ENCODE measurements at regions not wholly inside any gene's neighbourhood (a gene's known extent, or its start where the extent isn't known, plus 50 kb on each side); places are given as distances from the start of the nearest gene placed in this dataset.
A peak's percentile ranks its signal among the peaks of the same experiment; 100 is the strongest.

DNA sequence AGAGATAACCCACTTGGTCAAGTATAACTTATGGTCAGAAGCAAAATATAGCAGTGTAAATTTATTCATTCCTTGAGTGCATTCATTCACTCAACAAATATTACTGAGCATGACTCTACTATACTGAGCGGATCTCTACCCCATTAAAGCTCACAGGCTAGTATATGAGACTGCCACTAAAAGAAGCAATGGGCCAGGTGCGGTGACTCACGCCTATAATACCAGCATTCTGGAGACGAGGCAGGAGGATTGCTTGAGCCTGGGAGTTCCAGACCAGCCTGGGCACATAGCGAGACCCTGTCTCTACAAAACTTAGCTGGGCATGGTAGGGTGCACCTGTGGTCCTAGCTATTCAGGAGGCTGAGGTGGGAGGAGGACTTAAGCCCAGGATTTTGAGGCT lies 197.6 kb upstream of the BLID start:
- DNase-seq: no peak

GRCh38 chr11:122311216-122311755 lies 195.3 kb upstream of the BLID start:
- DNase-seq: no peak

DNA sequence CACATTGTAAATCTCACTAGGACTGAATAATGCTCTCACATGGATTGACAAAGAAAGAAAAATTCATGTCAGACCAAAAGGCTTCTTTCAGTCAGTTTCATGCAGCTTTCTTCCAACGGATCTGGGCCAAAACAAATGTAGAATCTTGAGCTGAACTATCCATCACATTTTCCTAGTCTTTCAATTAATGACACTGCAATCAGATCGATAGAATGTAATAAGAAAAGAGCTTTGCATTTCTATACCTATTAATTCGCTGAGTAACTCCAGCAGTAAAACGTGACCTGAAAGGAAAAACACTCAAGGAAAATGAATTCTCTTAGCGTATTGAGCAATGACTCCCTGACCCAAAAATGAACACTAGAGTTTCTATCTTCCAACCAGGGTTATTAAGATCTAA lies 194.8 kb upstream of the BLID start:
- DNase-seq: no peak

DNA sequence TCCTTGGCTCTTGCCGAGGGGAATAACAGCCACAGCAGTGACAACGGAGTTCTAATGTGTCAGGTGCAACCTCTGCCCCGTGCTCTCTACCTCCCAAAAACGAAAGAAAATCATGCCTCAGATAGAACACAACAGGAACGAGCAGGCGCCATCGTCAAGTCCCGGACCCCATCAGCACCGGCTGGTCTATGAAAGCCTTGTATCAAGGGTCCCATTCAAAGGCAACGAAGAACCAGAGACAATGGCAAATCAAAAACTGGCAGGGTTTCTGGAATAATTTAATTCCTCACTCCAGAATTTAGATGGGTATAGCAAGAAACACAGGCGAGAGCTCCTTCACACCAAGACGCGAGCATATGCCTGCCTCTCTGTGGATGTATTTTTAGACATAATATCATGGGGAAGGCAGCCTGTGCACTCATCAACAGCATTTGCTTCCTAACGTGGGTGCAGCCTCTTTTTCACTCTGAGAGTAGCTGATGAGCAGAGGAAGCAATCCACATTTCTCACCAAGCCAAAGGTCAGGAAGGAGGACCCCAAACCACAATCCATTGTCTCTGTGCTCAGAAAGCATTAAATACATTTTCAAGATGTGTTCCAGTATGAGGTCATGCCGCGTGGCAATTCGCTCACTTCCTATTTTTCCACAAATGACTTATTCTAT lies 193.4 kb upstream of the BLID start:
- DNase-seq: no peak

DNA sequence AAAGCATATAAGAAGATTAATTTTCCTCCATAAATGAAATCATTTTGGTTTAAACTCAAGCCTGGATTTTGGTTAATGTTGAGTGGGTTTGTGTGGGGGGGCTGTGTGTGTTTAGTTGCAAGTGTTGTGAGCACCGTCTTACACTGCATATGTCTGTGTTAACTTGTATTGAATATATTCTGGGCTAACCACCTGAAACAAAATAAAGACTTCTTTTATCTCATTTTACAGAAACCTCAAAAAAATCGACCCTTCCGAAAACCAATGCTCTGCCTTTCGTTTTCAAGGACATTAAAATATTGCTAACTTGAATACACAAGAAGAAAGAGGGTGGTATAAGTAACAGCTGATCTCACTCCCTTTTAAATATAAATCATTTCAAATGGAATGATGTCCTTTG lies 192.2 kb upstream of the BLID start:
- no peak for DNase-seq

DNA sequence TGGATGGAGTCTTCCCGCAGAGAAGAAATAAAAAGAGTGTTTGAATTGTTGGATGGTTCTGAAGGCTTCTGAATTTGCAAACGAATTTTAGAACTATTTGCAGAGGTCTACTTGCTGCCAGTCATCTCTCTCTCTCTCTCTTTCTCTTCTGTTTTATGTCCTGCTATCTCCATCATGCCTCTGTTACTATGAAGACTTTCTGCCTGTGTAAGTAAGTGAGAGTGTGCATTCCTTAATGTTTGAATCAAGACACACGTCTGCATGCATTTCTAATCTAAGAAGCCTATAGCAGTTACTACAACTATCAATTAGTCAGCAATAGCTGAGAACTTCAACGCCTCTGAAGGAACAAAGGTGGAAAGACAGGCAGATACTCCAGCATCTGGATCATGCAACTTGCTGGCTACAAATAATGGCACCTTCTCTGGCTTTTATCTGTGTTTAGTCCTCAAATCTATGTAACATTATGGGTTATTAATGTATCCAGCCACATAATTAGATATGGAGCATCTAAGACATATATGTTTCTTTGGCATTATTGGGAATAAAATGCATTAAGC lies 191.5 kb upstream of the BLID start:
- no peak for DNase-seq

DNA sequence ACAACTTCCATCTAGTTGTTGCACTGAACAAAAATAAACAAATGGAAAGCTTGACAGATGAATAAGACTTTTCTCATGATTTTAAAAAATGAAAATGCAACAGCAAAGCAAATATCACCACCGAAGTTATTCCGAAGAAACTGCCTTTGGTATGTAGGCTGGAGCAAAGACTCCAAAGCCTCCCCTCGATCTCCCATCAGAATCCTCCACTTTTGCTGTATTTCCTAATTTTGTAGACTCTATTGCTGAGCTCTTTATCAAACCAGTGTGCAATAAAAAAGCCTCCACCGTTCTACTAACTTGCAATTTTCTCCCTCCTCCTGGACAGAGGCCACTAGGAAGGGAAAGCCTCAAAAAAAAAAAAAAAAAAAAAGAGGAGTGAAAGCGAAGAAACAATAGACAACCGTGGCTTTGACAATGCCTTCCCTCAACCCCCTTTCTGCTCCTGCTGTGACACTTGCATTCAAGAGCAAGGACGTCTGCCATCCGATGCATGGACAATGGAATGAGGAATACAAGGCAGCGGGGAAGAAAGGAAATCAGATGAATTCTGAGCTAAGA lies 190.9 kb upstream of the BLID start:
- no peak for DNase-seq

DNA sequence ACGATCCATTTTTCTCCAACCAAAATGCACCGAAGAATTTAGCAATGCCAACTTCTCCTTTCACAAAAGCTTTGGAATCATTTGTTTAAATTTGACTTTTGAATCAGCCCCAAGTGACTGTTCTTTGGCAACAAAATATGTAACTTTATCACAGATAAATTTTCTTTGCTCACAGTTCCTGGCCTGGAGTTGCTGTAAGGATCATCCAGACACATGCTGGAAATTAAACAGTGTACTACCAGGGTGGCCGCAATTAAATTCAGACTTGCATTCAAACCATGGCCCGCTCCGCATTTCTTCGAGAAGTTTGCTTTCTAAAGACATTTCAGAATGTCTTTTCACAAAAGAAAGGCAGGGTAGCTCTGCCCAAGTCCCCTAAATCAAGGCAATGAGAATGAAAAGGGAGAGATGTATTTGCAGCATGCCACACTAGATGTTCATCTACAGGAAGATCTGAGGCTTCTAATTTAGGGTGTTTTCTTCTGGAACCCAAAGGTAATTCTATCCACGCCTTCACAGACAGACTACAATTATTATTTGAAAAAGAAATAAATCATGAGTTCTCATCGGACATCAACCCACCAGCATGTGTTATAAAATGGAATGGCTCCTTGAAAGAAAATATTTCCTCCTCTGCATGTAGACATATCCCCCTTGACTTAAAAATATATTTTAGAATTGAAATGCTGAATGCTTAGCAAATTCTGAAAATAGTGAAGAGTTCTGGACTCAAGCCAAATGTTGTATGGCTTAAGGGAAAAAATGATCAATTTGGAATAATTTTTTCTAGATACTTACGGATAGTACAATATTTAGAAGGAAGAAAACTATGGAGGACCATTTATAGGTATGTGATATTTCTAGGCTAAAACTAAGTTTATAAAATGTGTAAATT lies 189.7 kb upstream of the BLID start:
- DNase-seq: no peak

GRCh38 chr11:122304973-122305372 lies 189.0 kb upstream of the BLID start:
- DNase-seq: no peak

GRCh38 chr11:122304306-122304705 lies 188.3 kb upstream of the BLID start:
- no peak for DNase-seq

GRCh38 chr11:122294041-122294440 lies 178.0 kb upstream of the BLID start:
- no peak for DNase-seq

GRCh38 chr11:122293296-122294023 lies 177.4 kb upstream of the BLID start:
- DNase-seq: no peak

- DNase-seq: peak; percentile 8 to 68
These were observed 171.4 kb upstream of the BLID start for GRCh38 chr11:122287401-122287800.

DNA sequence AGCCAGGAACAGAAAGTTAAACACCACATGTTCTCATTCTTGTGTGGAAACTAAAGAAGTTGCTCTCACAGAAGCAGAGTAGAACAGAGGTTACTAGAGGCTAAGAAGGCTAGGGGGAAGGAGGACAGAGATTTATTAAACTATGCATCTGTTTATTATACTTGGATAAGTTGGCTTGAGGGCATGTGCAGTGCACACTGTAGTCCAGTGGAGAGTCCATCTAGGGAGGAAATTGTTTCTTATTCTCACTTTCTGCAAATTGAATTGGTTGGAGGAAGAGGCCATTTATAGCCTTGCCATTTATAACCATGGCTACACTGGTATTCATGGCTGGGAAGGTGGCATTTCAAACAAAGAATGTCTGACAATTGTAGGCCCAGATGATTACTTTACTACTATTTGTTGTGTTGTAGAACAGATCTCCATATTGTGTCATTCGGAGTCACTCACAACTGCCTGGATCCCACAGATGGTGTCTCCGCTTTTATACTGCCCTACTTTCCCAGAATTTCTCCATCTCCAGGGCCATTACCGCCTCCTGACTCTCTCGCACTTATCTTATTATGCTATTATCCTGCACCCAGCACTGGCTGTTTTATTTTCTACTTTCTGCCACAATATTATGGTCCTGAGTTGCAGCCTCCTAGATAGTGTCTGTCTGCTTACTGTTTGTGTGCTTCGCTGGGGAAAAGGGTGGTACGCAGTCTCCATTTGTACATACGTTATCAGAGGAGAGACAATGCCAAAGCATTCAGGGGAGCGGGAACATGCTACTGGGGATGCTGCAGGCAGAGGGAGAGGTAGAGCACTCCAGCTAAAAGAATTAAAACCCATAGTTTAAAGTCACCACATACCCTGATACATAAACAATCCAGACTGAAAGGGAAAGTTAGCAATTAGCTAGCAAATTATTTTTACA lies 169.3 kb upstream of the BLID start:
- no peak for DNase-seq

- no peak for DNase-seq
These were observed 164.9 kb upstream of the BLID start for GRCh38 chr11:122280870-122281269.

DNA sequence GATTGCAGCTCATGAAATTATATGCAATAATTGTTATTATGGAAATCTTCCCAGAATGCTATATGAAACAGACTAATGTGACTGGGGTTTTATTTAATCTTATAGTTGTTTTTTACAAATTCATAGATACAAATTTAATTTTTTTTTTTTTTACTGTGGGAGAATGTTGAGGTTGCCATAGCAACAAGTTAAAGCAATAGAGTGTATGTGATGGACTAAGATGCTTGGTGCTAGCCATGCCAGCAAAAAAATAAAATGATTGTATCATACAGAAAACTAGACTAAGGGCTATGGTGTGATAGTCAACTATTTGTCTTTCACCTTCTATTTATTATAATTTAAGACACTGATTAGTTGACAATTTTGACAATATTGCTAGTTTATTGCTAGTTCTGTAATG lies 163.2 kb upstream of the BLID start:
- DNase-seq: no peak

GRCh38 chr11:122277493-122277892 lies 161.5 kb upstream of the BLID start:
- no peak for DNase-seq

DNA sequence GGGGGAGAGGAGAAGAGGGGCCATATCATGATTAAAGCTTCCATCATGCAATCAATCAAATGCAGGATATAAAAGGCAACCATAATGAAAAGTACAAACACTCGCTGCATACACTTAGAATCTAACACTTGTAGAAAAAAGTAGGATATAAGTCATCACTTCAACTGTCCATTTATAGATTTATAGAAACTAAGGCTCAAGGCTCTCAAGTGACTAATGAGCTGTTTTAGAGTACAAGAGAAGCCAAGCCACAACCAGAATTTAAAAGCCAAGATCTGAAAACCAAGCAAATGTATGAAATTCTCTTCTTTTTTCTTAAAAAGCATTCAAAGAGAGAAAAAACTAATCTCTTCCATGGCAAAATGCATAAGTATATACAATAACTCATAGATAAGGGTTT lies 160.2 kb upstream of the BLID start:
- DNase-seq: no peak

- no peak for DNase-seq
These were observed 159.5 kb upstream of the BLID start for GRCh38 chr11:122275508-122275907.

DNA sequence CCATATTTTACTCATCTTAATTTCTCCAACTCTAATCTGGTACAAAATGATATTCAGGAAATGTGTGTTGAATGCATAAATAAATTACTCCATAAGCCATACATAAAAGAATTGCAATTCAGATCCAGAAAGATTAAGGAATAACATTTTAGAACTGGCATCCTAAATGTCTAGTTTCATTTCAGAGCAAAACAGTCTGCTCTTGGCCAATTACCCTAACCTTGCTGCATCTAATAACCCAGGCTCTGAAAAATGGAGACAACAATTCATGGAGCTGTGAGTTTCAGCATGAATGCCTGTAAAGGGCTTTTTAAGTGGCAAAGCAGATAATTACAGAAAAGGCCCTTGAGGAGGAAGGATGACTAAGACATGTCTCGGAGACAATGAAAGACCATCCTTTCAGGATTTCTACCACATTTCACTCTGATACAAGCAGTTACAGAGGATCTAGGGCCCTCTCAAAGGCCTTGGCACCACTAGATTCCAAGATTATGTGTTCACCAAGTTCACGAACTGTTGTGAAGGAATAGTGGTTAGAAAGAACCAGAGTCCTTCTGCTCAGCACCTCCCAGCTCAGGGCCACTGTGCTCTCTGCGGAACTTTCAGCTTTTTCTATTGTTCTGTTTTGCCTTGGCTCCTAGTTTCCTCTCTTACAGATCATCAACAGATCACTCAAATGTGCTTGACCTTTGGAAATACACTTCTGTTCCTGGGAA lies 157.6 kb upstream of the BLID start:
- no peak for DNase-seq

DNA sequence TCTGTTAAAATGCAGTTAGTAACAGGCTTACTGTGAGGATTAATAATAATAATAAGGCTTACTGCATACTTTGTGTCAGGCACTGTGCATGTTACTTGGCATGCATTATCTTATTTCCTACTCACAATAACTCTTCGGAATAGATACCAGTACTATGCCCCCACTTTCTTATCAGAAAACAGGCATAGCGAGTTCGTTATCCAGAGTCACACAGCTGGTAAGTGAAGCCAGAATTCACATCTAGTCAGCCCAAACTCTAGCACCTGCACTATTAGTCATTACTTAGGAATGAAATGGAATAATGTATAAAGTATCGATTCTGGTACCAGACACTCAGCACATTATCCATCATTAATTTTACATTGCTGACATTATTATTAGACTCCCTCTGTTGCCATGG lies 155.7 kb upstream of the BLID start:
- DNase-seq: no peak
